AG09309 (cell line): ENCODE measurements at regions not wholly inside any gene's neighbourhood (a gene's known extent, or its start where the extent isn't known, plus 50 kb on each side); places are given as distances from the start of the nearest gene placed in this dataset.

ENCODE experiments used
- DNase-seq: peaks from one replicate; pipeline ENCODE4 v3.0.0-alpha.2; 2010; ENCODE audit warnings: low read depth
- H3K4me3 ChIP-seq: 2 replicates; pipeline ENCODE4 v1.5.1; 2011; ENCODE audit warnings: mild to moderate bottlenecking, low read depth, low read length, moderate library complexity; ENCODE audit not compliant: control insufficient read depth
- TF ChIP-seq, protein P1 (sequence below): IDR thresholded peaks from 2 replicates; pipeline ENCODE4 v1.5.1; 2011; ENCODE audit warnings: mild to moderate bottlenecking, low read depth, low read length, inconsistent platforms; ENCODE audit not compliant: insufficient read depth, control insufficient read depth; ENCODE audit errors: missing control alignments

DNA sequence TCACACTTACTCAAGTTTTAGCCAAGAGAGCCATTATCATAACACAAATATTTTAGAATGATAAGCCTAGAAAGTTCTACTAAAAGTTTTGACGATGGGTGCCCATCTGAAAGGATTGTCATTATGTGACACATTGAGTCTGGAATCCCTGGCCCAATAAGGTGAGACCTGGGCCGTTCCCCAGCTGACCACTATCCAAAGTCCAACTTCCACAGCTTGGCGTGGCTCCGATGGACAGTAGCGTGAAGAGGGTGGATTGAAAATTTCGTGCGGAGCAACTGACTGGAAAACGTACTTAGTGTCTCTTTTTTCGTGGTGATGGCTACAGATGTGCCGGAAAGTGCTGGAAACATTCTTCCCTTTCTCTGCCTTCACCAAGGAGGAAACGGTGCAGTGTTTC is 439.0 kb upstream of the ZMIZ1 start:
- H3K4me3 ChIP-seq, result no peak overlapping the region
- TF ChIP-seq, protein P1, sequence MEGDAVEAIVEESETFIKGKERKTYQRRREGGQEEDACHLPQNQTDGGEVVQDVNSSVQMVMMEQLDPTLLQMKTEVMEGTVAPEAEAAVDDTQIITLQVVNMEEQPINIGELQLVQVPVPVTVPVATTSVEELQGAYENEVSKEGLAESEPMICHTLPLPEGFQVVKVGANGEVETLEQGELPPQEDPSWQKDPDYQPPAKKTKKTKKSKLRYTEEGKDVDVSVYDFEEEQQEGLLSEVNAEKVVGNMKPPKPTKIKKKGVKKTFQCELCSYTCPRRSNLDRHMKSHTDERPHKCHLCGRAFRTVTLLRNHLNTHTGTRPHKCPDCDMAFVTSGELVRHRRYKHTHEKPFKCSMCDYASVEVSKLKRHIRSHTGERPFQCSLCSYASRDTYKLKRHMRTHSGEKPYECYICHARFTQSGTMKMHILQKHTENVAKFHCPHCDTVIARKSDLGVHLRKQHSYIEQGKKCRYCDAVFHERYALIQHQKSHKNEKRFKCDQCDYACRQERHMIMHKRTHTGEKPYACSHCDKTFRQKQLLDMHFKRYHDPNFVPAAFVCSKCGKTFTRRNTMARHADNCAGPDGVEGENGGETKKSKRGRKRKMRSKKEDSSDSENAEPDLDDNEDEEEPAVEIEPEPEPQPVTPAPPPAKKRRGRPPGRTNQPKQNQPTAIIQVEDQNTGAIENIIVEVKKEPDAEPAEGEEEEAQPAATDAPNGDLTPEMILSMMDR, result no peak
- DNase-seq, result no peak

DNA sequence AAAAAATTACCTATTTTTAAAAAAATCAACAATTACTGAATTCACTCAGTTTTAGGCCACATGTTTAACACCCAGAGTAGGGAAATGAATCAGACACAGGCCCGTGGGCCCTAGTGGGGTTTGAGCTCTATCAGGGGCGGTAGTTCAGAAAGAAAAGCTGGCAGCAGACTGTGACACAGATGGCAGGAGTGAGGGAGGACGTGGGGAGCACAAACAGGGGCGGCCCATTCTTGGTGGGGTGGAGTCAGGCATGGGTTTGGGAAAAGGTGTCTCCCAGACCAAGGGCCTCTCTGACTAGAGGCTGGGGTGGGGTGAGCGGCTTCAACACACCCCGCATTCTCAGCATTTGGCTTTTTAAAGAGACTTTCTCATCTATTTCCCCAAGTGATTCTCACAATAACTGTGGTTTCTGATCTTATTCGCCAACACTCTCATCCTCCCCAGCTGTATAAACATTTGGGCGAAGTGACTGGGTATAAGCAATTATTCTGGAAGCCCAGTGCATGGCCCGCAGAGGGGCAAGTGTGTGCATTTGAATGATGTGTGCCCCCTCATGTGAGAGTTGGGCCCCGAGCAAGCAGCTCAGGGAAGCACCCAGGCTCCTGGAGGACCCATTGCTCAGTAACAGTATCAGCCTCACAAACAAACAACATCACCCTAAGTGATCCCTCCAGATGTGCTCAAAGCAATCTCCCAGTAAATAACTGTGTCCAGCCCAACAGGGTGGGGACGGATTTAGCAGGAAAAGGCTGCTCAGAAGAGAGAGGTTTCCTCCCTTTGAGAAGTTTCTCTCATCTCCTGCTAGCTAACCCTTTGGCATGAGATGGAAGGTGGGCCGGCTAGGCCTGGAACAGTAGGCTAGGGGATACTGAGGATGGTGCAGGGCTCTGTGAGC is 437.6 kb upstream of the ZMIZ1 start:
- no peak for DNase-seq
- TF ChIP-seq, protein P1, result no peak
- H3K4me3 ChIP-seq, result no peak overlapping the region

DNA sequence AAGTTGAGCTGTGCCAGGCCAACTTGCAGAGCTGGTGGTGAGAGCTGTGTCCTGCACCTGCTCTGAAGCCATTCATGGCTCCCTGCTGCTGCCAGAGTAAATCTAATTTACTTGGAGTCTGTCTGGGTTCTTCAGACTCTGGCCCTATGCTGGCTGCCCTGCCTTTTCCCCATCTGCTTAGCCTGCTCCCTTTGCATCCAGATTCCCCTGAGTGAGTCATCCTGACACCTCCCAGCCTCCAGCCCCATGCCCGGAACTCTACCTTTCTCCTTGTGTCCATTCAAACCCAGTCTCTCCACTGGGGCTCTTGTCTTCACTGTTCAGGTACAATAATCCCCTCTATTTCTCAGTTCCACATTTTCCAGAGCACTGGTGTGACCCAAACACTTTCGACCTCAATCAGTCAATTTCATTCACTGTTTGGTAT is 434.4 kb upstream of the ZMIZ1 start:
- no peak overlapping the region for H3K4me3 ChIP-seq
- TF ChIP-seq, protein P1, result no peak
- no peak for DNase-seq

DNA sequence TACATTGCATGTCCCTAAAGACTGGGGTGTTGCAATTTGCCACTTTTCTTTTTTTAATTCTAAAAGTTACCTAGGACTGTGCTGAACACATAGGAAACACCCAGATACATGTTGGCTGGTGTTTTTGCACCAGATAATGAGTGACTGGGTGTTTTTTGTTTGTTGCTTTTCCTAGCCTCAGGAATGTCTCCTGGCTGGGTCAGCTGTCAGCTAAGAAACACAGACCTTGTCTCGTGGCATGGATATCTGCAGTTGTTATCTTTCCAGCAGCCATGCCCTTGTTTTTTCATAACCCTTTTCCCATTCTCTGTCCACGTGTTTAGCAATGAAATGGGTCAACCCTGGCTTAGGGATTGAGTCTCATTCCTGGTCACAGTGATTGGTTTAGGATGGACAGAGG is 433.9 kb upstream of the ZMIZ1 start:
- DNase-seq, result no peak
- TF ChIP-seq, protein P1, result no peak
- H3K4me3 ChIP-seq, result no peak overlapping the region

DNA sequence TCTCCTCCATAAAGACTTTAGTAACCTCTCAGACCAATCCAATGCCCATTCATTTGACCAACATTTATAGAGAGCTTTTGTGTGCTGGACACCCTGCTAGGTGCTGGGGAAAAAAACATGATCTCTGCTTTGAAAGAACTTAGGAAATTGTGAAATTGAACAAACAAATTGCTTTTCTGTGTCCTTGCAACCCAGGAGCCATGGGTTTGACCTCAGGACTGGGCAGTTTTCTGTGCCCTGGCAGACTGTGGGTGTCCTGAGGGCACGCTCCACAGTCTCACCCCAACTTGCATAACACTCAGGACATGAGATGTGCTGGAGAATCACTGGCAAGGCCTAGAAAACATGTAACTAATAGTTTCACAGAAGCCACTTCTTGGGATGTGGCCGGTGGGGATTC is 429.1 kb upstream of the ZMIZ1 start:
- TF ChIP-seq, protein P1, result no peak
- DNase-seq, result no peak
- H3K4me3 ChIP-seq, result no peak overlapping the region

DNA sequence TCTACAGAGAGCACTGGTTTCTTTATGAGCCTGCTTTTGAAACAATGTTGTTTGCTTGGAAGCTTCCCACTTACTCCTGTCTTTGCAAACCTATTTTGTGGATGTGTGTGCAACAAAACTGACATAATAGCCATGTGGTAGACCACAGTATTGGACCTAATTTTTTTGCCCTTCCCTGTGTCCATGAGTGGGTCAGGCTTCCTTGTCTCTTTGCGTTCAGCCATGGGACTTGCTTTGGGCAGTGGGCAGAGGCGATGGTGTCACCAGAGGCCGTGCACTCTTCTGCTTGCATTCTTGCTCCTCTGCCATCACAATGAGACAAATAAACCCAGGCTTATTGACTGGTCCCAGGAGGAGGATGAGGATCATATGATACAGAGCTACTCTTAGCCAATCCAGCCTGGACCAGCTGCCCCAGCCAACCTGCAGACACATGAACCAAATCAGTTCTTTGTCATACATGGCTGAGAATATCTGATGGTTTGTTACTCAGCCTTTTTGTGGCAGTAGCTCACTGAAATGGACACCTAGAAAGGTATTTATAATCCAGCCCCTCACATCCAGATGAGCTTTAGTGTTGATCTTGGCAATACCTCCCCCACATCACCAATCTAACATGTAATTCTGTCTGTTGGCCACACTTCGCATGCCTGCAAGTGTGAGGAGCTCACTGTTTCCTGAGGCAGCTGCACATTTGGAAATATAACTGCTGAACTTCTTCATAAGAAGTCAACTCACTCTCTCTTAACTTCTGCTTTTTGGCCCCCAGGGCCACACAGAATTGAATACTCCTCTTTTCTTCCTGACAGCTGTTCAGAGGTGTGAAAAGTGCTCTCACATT is 427.8 kb upstream of the ZMIZ1 start:
- H3K4me3 ChIP-seq, result no peak overlapping the region
- DNase-seq, result no peak
- TF ChIP-seq, protein P1, result no peak
